ENCODE measurements at regions not wholly inside any gene's neighbourhood (a gene's known extent, or its start where the extent isn't known, plus 50 kb on each side); places are given as distances from the start of the nearest gene placed in this dataset.
"Not testable (repeated sequence)": the region's sequence is repeated elsewhere in the genome, so short reads cannot be mapped to it uniquely, and the experiment has no call there.

DNA sequence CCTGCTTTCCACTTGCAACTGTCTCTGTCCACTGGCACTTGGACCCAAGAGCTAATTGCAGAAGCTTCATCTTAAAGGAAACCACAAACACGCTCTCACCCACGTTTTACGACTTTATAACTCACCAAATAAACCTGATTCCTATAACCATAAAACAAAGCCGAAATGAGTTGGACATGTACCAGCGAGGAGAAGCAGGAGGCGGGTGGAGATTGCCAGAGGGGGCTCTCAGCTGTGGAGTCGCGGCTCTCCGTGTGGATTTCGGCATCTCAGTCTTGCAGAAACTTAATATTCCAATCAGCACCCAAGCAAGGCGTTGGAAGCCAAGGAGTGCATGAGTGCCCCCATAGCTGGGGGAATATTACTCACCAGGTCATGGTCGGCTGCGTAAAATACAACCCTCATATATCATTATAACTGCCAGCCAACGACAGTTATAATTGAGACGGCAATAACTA is 483.6 kb downstream of the MN1 start:
- WGBS, 3 donors, result 44 to 73% (median 57%) methylated on average over 15 of the region's 15 CpGs
- no peaks in the 10 kb centered on the region for H3K36me3 ChIP-seq
- no peak overlapping the region for H3K27ac ChIP-seq
- no peaks in the 10 kb centered on the region for H3K27me3 ChIP-seq
- intact Hi-C loops (cut with DNase I), result no loop called here
- H3K4me1 ChIP-seq (ENCODE audit: insufficient read depth), result peaks cover 6% of the 10 kb centered on the region
- no peak overlapping the region for H3K4me3 ChIP-seq
- H3K9me3 ChIP-seq, result no peaks in the 10 kb centered on the region
- DNase-seq, result no peak
- TF ChIP-seq POLR2A (IDR thresholded peaks at IDR 0.05) (no peak), EP300 (IDR thresholded peaks at IDR 0.05) (no peak)
- TF ChIP-seq, protein P1, sequence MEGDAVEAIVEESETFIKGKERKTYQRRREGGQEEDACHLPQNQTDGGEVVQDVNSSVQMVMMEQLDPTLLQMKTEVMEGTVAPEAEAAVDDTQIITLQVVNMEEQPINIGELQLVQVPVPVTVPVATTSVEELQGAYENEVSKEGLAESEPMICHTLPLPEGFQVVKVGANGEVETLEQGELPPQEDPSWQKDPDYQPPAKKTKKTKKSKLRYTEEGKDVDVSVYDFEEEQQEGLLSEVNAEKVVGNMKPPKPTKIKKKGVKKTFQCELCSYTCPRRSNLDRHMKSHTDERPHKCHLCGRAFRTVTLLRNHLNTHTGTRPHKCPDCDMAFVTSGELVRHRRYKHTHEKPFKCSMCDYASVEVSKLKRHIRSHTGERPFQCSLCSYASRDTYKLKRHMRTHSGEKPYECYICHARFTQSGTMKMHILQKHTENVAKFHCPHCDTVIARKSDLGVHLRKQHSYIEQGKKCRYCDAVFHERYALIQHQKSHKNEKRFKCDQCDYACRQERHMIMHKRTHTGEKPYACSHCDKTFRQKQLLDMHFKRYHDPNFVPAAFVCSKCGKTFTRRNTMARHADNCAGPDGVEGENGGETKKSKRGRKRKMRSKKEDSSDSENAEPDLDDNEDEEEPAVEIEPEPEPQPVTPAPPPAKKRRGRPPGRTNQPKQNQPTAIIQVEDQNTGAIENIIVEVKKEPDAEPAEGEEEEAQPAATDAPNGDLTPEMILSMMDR (IDR thresholded peaks at IDR 0.05), result no peak

DNA sequence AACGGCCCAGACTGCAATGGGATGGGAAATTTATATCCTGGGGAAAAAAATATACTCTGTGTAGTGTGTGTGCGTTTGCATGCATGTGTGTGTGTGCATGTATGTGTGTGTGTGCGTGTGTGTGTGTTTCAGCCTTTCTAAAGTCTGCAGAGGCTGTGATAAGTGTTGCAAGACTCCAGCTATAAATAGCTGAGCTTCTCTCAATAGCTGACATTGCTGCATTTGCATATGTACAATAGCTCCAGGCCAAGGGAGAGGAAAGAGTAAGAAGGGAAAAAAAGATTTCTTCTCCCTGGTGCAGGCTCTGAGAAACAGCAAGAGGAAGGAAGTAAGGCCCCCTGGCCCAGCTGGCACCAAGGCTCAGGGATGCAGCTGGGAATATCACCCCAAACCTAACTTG is 483.0 kb downstream of the MN1 start:
- peak in 3 of 5 donors; percentile 45 to 59 (median 52) for DNase-seq
- WGBS, 3 donors, result 27 to 34% (median 28%) methylated on average over 3 of the region's 3 CpGs
- no peaks in the 10 kb centered on the region for H3K9me3 ChIP-seq
- no peak overlapping the region for H3K4me3 ChIP-seq
- TF ChIP-seq EP300 (IDR thresholded peaks at IDR 0.05) (no peak), POLR2A (IDR thresholded peaks at IDR 0.05) (no peak)
- TF ChIP-seq, protein P1 (IDR thresholded peaks at IDR 0.05), result no peak
- peaks cover 4% of the 10 kb centered on the region for H3K4me1 ChIP-seq (ENCODE audit: insufficient read depth)
- H3K27me3 ChIP-seq, result no peaks in the 10 kb centered on the region
- H3K36me3 ChIP-seq, result no peaks in the 10 kb centered on the region
- intact Hi-C loops (cut with DNase I), result no loop called here
- no peak overlapping the region for H3K27ac ChIP-seq

DNA sequence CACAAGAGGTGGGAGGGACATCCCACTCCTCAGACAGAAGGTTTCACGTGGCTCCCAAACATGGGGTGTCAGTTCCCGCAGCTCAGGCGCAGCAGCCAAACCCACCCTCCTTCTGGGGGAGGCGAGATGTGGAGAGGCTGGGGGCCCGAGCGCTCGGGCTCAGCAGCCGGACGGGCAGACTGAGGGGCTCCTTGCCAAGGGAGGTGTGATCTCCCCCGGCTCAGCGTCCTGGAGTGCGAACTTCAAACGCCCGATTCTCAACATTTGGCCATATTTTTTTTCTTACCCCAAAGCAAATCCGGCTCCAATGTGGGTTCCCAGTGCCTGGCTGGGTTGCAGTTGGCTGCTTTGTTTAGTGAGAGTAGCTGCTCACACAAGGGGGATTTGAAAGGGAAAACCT is 477.9 kb downstream of the MN1 start:
- Histone ChIP-seq H3K36me3 (no peaks in the 10 kb centered on the region), H3K27ac (no peak overlapping the region), H3K9me3 (no peaks in the 10 kb centered on the region), H3K4me3 (no peak overlapping the region), H3K4me1 (ENCODE audit: insufficient read depth) (peaks cover under 1% of the 10 kb centered on the region), H3K27me3 (no peaks in the 10 kb centered on the region)
- 0 to 5% (median 2%) methylated on average over 11 to 15 of the region's 15 CpGs for WGBS, 3 donors
- intact Hi-C loops (cut with DNase I), result no loop called here
- DNase-seq, result no peak
- TF ChIP-seq POLR2A (IDR thresholded peaks at IDR 0.05) (no peak), EP300 (IDR thresholded peaks at IDR 0.05) (no peak)
- TF ChIP-seq, protein P1 (IDR thresholded peaks at IDR 0.05), result no peak

DNA sequence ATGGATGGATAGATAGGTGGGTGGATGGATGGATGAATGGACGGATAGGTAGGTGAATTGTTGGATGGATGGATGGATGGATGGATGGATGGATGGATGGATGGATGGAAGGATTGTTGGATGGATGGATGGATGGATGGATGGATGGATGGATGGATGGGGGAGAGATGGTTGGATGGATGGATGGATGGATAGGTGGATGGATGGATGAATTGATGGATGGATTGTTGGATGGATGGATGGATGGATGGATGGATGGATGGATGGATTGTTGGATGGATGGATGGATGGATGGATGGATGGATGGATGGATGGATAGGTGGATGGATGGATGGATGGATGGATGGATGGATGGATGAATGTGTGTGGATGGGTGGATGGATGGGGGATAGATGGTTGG is 476.6 kb downstream of the MN1 start:
- DNase-seq; intact Hi-C loops (cut with DNase I): not testable (repeated sequence)

DNA sequence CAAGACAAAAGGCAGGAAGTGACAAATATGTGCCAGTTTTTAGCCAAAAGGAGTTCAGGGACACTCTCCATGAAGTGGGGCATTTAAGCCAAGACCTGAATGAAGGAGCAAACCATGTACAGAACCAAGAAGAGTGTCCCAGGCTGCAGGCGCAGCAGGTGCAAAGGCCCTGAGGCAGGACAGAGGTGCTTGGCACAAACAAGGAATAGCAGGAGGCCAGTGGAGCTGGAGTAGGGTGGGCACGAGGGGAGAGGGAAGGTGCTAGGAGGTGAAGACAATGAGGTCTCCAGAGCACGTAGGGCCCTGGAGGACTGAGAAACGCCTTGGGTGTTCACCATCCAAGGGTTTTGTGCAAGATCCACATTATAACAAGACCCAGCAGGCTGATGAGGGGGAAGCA is 474.1 kb downstream of the MN1 start:
- no peak overlapping the region for H3K27ac ChIP-seq
- 90 to 96% (median 93%) methylated on average over 4 of the region's 4 CpGs for WGBS, 3 donors
- DNase-seq, result no peak
- intact Hi-C loops (cut with DNase I), result no loop called here
- H3K9me3 ChIP-seq, result no peaks in the 10 kb centered on the region
- no peaks in the 10 kb centered on the region for H3K27me3 ChIP-seq
- H3K4me1 ChIP-seq (ENCODE audit: insufficient read depth), result peaks cover 9% of the 10 kb centered on the region
- no peak overlapping the region for H3K4me3 ChIP-seq
- TF ChIP-seq, protein P1 (IDR thresholded peaks at IDR 0.05), result no peak
- no peak for TF ChIP-seq EP300 (IDR thresholded peaks at IDR 0.05)
- no peaks in the 10 kb centered on the region for H3K36me3 ChIP-seq

More for the DNA sequence above, 476.6 kb downstream of the MN1 start:
- not testable (repeated sequence) for H3K4me3 ChIP-seq; H3K36me3 ChIP-seq; H3K9me3 ChIP-seq; H3K27ac ChIP-seq; H3K4me1 ChIP-seq (ENCODE audit: insufficient read depth); H3K27me3 ChIP-seq
- 91 to 98% (median 97%) methylated on average over 1 of the region's 1 CpG for WGBS, 3 donors
